ENCODE measurements at regions not wholly inside any gene's neighbourhood (a gene's known extent, or its start where the extent isn't known, plus 50 kb on each side); places are given as distances from the start of the nearest gene placed in this dataset.
"Not testable (repeated sequence)": the region's sequence is repeated elsewhere in the genome, so short reads cannot be mapped to it uniquely, and the experiment has no call there.

- not testable (repeated sequence) for DNase-seq
Measured at GRCh38 chr18:14992758-14993157, 244.8 kb downstream of the ANKRD30B start.

- not testable (repeated sequence) for DNase-seq
Measured at GRCh38 chr18:14995023-14995422, 247.1 kb downstream of the ANKRD30B start.

GRCh38 chr18:14997357-14997756, 249.4 kb downstream of the ANKRD30B start:
- DNase-seq = no peak

GRCh38 chr18:14997899-14998298, 249.9 kb downstream of the ANKRD30B start:
- DNase-seq = not testable (repeated sequence)

- not testable (repeated sequence) for DNase-seq
Measured at GRCh38 chr18:14998360-14999042, 250.5 kb downstream of the ANKRD30B start.

- DNase-seq = no peak
Measured at GRCh38 chr18:14999085-14999975, 251.4 kb downstream of the ANKRD30B start.

- not testable (repeated sequence) for DNase-seq
Measured at GRCh38 chr18:15000119-15001037, 252.4 kb downstream of the ANKRD30B start.

GRCh38 chr18:15001038-15001794, 253.2 kb downstream of the ANKRD30B start:
- DNase-seq = not testable (repeated sequence)

- not testable (repeated sequence) for DNase-seq
Measured at GRCh38 chr18:15001795-15002107, 253.8 kb downstream of the ANKRD30B start.

- not testable (repeated sequence) for DNase-seq
Measured at GRCh38 chr18:15002765-15003164, 254.8 kb downstream of the ANKRD30B start.

- DNase-seq = not testable (repeated sequence)
Measured at GRCh38 chr18:15003231-15003630, 255.3 kb downstream of the ANKRD30B start.

GRCh38 chr18:15003636-15004269, 255.8 kb downstream of the ANKRD30B start:
- not testable (repeated sequence) for DNase-seq

GRCh38 chr18:15004270-15004973, 256.4 kb downstream of the ANKRD30B start:
- not testable (repeated sequence) for DNase-seq

GRCh38 chr18:15005313-15006130, 257.6 kb downstream of the ANKRD30B start:
- no peak for DNase-seq

- not testable (repeated sequence) for DNase-seq
Measured at GRCh38 chr18:15006616-15007015, 258.6 kb downstream of the ANKRD30B start.

- not testable (repeated sequence) for DNase-seq
Measured at GRCh38 chr18:15026041-15026440, 278.1 kb downstream of the ANKRD30B start.

- DNase-seq = peak; percentile 1
Measured at GRCh38 chr18:15028037-15028436, 280.1 kb downstream of the ANKRD30B start.

- DNase-seq = not testable (repeated sequence)
Measured at GRCh38 chr18:15060279-15060880, 312.4 kb downstream of the ANKRD30B start.

- not testable (repeated sequence) for DNase-seq
Measured at GRCh38 chr18:15061289-15061896, 313.4 kb downstream of the ANKRD30B start.
